ENCODE measurements at regions not wholly inside any gene's neighbourhood (a gene's known extent, or its start where the extent isn't known, plus 50 kb on each side); places are given as distances from the start of the nearest gene placed in this dataset.

- no TSS peak for BruUV-seq (replicated peaks)
- intact Hi-C loops (cut with micrococcal nuclease; ENCODE audit: unreplicated experiment): no loop called here
- H3K79me2 ChIP-seq (ENCODE audit: low read depth): no peaks in the 10 kb centered on the region
- H2AFZ ChIP-seq: no peak overlapping the region
- ChIA-PET CTCF (no interaction called here), POLR2A (ENCODE audit: unreplicated experiment) (no interaction called here)
- no peaks in the 10 kb centered on the region for H3K36me3 ChIP-seq (ENCODE audit: low read depth)
- peaks cover 35% of the 10 kb centered on the region for H3F3A ChIP-seq (ENCODE audit: insufficient read depth, low read depth)
- H3K27ac ChIP-seq: no peak overlapping the region
- DNase-seq: no peak
- TF ChIP-seq CTCF (conservative IDR thresholded peaks at IDR 0.05) (no peak), EZH2 (IDR thresholded peaks at IDR 0.05; ENCODE audit: low read depth) (no peak)
- H3K4me3 ChIP-seq: no peak overlapping the region
- H3K4me1 ChIP-seq (replicated peaks; ENCODE audit: insufficient read depth): peaks cover 20% of the 10 kb centered on the region
- no peaks in the 10 kb centered on the region for H4K20me1 ChIP-seq (ENCODE audit: insufficient read depth)
- H3K4me2 ChIP-seq: no peak overlapping the region
- no peaks in the 10 kb centered on the region for H3K9me3 ChIP-seq (ENCODE audit: insufficient read depth, low read depth)
- H3K9me2 ChIP-seq (ENCODE audit: insufficient read depth): no peaks in the 10 kb centered on the region; the same call in 1 of the 2 replicates
- no peaks in the 10 kb centered on the region for H3K27me3 ChIP-seq (ENCODE audit: insufficient read depth, low read depth)
Measured at GRCh38 chr5:134063188-134063820, 51.2 kb upstream of the TCF7 start.

GRCh38 chr5:134059758-134060495 lies 54.6 kb upstream of the TCF7 start:
- H3K9me2 ChIP-seq (ENCODE audit: insufficient read depth): no peaks in the 10 kb centered on the region; the same call in 1 of the 2 replicates
- ChIA-PET CTCF (interaction anchor here (0.9 kb wide), 1 partner anchor 20 kb away, joined by 4 read pairs; no protein-coding TSS in a partner anchor), POLR2A (ENCODE audit: unreplicated experiment) (interaction anchor here (0.6 kb wide), 1 partner anchor 17 kb away, joined by 10 read pairs; no protein-coding TSS in a partner anchor)
- peak overlapping the region; percentile 55; the same call in 1 of the 2 replicates for H3K4me2 ChIP-seq
- BruUV-seq (replicated peaks): no TSS peak
- H3F3A ChIP-seq (ENCODE audit: insufficient read depth, low read depth): peaks cover 29% of the 10 kb centered on the region
- no peak for DNase-seq
- H3K27me3 ChIP-seq (ENCODE audit: insufficient read depth, low read depth): no peaks in the 10 kb centered on the region
- no peaks in the 10 kb centered on the region for H3K36me3 ChIP-seq (ENCODE audit: low read depth)
- intact Hi-C loops (cut with micrococcal nuclease; ENCODE audit: unreplicated experiment): loop anchor here (2.0 kb wide), 1 partner anchor 33 kb away; no protein-coding TSS in a partner anchor
- H3K79me2 ChIP-seq (ENCODE audit: low read depth): no peaks in the 10 kb centered on the region
- no peak overlapping the region for H3K4me3 ChIP-seq
- H4K20me1 ChIP-seq (ENCODE audit: insufficient read depth): no peaks in the 10 kb centered on the region
- peak overlapping the region; percentile 94 for H3K27ac ChIP-seq
- no peak overlapping the region for H2AFZ ChIP-seq
- TF ChIP-seq CTCF (conservative IDR thresholded peaks at IDR 0.05) (no peak), EZH2 (IDR thresholded peaks at IDR 0.05; ENCODE audit: low read depth) (no peak)
- H3K4me1 ChIP-seq (replicated peaks; ENCODE audit: insufficient read depth): peaks cover 29% of the 10 kb centered on the region
- no peaks in the 10 kb centered on the region for H3K9me3 ChIP-seq (ENCODE audit: insufficient read depth, low read depth)

- ChIA-PET POLR2A (ENCODE audit: unreplicated experiment) (no interaction called here), CTCF (no interaction called here)
- Histone ChIP-seq H3K9me2 (ENCODE audit: insufficient read depth) (no peaks in the 10 kb centered on the region), H3F3A (ENCODE audit: insufficient read depth, low read depth) (peaks cover 49% of the 10 kb centered on the region), H4K20me1 (ENCODE audit: insufficient read depth) (no peaks in the 10 kb centered on the region), H3K79me2 (ENCODE audit: low read depth) (no peaks in the 10 kb centered on the region), H3K4me2 (peak overlapping the region; percentile 58), H3K27ac (peak overlapping the region; percentile 75; the same call in 1 of the 2 replicates), H3K9me3 (ENCODE audit: insufficient read depth, low read depth) (no peaks in the 10 kb centered on the region), H3K36me3 (ENCODE audit: low read depth) (no peaks in the 10 kb centered on the region), H3K27me3 (ENCODE audit: insufficient read depth, low read depth) (no peaks in the 10 kb centered on the region), H3K4me1 (replicated peaks; ENCODE audit: insufficient read depth) (peaks cover 68% of the 10 kb centered on the region), H3K4me3 (no peak overlapping the region), H2AFZ (no peak overlapping the region)
- no TSS peak for BruUV-seq (replicated peaks)
- DNase-seq: no peak
- intact Hi-C loops (cut with micrococcal nuclease; ENCODE audit: unreplicated experiment): no loop called here
- TF ChIP-seq EZH2 (IDR thresholded peaks at IDR 0.05; ENCODE audit: low read depth) (no peak), CTCF (conservative IDR thresholded peaks at IDR 0.05) (no peak)
Measured at GRCh38 chr5:134055015-134055414, 50.2 kb upstream of the VDAC1 start.

All from PC-9 (cell line).